Stimulated activated CD4-positive, alpha-beta T cell treated with anti-CD3 and anti-CD28 coated beads, Interleukin-2, amount 100 ng/mL, for 48 hours (primary cell): ENCODE measurements at regions not wholly inside any gene's neighbourhood (a gene's known extent, or its start where the extent isn't known, plus 50 kb on each side); places are given as distances from the start of the nearest gene placed in this dataset.

Experiments used
- DNase-seq, 2 donors: peaks; one replicate each; pipeline ENCODE4 v3.0.0-alpha.2; 2020

DNA sequence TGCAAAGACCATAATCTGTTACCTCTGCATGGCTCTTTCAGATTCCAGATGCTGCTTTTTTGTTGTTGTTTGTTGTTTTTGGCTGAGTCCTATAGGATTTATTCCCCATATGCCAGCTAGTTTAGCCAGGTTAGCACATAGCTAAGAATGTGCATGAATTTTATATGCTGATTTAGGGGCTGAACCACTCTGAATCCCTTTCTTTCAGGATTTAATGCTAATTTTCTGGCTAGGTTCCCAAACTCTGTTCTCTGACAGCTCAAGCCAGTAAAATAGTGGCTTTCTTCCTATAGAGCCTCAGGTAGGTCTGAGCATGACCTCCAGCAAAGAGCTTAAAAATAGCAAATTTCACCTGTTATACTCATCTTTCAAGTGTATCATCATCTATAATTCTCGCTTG lies 521.4 kb downstream of the CAAP1 start:
- no peak for DNase-seq

DNA sequence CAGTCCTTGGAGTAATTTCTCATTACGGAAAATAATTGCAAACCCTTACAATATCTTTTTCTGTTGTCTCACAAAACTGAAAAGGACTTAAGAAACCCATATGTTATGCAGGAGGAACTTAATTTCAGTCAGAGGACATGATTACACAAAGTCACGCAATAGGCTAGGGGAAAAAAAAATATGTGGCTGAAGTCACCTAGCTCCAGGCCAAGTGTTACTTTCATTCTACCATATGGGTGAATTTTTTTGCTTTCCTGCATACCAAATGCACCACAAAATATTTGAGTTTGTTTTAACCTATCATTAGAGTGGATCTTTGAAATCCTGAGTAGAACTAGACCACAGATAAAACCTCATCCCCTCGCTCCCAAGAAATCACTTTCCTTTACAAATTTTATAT lies 523.5 kb downstream of the CAAP1 start:
- DNase-seq = no peak

DNA sequence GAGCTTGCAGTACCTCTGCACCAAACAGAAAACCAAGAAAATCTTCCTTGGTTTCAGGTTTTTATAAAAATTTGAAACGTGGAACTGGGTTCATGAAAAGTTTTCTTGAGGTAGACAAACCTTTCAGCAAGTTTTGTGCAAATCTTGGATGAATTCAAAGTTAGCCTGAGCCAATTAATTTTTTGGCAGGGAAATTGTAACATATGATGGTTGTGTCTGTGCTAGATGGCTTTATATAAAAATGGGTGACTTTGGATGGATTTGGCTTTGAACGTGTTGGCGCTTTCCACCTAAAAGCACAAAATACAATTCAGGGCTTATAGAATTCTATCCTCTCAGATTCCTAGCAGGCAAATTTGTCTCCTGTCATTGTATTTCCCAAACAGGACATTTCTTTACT lies 524.4 kb downstream of the CAAP1 start:
- no peak for DNase-seq

DNA sequence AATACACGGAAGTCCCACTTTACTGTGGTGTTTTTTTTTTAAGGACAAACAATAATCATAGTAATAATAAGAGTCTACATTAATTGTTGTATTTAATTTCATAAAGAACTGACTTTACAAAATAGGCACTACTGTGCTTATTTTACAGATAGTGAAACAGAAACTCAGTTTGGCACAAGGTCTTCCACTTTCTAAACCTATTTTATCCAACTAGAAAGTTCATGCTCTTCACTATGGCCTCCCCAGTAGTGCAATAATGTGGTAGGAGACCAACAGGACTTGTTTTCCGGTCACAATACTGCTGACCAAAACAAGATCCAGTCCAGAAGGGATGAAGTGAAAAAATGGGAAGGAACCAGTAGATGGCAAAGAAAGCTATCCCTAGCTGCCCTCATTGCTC lies 531.6 kb downstream of the CAAP1 start:
- DNase-seq = no peak

DNA sequence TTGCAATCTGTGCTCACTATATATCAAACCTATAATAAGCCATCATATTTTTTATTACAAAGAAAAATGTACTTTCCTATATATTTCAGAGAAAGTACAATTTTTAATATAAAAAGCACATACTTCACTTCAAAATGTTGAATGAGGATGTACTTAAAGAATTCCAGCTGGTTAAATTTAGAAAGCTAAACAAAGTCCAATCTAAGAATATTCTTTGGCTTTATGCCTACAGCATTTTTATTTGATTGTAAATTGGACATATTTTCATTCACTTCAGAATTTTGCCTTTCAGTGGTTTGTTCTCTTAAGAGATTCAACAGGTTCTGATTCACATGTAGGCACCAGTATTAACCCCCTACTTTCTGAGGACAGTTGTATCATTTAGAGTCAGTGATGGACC lies 533.8 kb downstream of the CAAP1 start:
- no peak for DNase-seq

DNA sequence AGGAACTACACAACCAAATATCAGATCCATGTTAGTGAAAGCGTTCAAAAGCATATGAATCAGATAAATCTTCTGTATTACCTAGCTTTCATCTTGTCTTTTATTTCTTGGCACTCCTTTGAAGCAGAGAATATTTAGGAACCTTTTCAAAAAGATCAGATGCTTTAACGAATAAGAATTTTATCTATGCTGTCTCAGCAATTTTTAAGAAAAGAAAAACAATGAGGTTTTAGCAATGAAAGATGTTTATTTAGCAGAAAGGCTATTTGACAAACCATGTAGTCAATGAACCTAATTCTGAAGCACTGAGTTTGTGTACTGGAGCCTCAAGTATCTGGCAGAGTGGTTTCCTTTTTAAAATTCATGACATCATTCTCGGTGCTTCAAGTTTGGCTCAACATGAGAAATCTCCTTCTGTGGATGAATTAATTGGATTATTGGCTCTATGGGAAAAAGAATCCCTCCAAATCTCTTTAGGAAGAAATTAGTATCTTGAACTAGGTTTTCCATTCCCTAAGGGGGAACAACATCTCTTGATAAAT lies 534.7 kb downstream of the CAAP1 start:
- no peak for DNase-seq

DNA sequence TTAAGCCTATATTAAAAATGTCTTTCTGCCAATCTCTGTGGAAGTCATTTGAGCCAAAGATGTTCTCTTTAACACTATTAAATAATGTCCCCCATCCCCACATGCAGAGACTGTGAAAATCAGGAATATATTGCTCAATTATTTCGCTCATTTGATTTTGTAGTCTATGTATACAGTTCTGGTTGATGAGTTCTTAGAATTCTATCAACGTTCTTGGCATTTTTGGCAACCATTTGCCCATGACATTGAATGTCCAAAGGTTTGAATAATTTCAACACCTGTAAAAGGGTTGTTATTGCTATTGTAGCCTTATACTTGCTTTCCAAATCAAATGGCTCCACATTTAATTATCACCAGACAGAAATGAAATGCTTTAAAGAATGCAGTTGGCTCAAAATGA lies 536.1 kb downstream of the CAAP1 start:
- no peak for DNase-seq

DNA sequence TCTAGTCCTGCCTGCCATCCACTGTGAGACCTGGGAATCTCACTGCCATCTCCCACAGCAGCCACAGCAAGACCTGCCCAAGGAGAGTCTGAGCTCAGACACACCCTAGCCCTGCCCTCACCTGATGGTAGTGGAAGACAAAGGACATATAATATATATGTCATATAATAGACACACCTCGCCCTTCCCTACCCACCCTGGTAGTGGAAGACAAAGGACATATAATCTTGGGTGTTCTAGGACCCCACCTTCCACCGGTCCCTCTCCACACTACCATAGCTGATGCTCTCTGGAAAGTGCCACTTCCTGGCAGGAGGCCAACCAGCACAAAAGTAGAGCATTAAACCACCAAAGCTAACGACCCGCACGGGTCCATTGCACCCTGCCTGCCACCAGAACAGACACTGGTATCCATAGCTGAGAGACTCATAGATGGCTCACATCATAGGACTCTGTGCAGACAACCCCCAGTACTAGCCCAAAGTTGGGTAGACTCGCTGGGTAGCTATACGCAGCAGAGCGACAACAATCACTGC lies 545.6 kb downstream of the CAAP1 start:
- DNase-seq = no peak

DNA sequence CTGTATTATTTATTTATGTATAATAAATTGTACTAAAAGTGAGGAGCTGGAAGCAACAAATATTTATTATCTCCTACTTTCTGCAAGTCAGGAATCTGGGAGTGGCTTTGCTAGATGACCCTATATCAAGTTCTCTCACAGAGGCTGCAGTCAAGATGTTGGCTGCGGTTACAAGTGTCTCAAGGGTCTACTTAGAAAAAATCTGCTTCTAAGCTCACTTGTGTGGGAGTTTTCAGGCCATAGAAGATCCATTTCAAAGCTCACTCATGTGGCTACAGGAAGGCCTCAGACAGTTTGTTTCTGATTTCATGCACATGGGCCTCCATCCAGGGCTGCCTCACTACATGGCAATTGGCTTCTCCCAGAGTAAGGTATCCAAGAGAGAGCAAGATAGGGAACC lies 551.1 kb downstream of the CAAP1 start:
- no peak for DNase-seq

DNA sequence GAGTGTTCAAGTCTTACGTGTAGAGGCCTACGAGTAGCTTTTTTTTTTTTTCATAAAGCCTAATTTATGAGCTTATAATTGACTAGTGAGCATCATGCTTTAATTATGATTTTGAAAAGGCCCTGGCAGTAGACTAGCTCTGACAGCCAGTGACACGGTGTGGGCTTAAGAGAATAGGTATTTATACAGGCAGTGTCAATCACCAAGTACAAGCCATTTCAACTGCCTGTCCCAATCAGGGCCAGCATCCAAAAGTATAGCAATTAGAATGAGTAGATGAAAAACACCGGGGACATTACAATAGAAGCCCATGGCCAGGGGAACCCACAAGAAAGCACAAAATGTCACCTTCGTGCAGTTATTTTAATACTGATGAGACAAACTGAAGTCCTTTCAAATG lies 552.8 kb downstream of the CAAP1 start:
- DNase-seq = no peak

DNA sequence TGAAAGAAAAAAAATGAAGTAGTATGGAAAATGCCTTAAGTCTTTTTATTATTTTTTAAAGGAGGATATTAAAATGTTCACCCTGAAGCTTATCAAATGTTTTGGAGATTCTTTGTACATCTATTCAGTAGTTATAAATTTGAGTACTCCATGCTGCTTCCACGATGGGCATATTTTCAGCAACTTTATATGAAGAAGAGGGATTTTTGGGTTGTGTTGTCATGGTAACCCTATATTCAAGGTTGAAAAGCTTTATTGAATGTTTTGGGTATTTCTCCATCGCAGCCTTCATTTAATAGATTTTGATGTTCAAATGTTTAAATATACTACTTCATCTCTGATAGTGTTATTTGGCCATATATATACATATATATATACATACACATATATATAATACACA lies 557.5 kb downstream of the CAAP1 start:
- no peak for DNase-seq

DNA sequence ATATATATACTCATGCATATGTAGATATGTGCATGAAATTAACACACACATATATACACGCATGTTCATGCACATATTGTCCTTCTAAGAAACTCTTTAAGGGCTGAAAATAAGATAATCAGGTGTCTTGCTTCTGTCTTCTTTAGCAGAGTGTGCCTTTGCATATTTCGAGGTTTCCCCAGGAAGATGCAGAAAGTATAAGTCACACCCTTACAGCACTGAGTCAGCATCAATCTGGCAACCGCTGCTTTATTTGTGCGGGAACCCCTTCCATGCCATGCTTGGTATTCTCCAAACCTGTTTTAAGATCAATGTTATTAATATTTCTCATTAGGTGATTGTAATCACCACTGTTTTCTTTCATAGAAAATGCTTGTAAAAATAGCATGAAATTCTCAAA lies 557.9 kb downstream of the CAAP1 start:
- no peak for DNase-seq

DNA sequence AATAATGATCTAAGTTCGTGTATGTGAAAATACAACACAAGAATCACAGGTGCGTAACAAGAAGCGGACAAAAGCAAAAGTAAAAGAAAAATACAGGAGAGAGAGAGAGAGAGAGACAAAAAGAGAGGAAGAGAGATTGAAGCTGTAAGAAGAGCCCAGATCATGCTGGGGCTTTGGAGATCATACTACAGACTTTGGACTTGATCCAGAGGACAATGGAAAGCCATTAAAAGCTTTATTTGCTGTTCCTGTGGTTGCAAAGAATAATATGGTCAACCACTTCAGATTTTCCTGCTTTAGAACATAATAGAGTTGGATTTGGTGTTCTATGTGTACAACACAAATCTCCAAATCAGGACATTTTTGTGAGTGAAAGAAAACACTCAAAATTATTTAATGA lies 561.4 kb downstream of the CAAP1 start:
- DNase-seq = no peak

DNA sequence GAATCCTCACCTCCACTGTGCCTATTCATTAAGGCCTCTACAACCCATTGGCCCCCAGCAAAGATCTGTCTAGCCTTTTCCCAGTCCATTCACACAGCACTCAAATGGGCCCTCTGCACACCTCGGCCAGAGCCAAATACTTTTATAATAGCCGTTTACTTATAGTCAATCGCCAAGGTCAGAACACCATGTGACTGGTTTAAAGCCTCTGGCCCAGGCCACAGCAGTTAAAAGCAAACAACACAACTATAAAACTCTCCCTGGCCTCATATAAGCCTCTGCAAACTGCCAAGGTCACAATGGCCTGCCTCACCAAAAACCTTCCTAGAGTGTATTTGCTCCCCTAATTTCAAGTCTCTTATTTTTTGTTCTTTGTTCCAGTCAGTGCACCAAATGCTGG lies 562.6 kb downstream of the CAAP1 start:
- DNase-seq = no peak

DNA sequence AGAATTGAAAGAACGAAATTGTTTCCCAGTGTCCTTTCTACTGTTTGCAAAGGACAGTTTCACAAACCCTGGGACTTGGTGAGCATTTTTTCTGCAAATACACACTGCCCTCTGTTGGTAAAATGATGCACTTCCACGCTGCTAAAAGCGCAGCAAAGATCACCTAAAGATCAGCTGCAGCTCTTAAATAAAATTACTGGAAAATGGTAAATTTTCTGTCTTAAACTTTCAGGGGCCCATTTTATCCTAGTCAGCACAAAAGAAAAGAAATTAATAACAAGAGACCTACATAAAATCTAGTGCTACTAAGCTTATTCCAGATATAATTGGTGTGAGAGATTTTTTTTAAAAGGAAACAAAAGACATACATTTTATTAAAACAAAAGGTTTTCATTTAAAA lies 566.0 kb downstream of the CAAP1 start:
- no peak for DNase-seq

DNA sequence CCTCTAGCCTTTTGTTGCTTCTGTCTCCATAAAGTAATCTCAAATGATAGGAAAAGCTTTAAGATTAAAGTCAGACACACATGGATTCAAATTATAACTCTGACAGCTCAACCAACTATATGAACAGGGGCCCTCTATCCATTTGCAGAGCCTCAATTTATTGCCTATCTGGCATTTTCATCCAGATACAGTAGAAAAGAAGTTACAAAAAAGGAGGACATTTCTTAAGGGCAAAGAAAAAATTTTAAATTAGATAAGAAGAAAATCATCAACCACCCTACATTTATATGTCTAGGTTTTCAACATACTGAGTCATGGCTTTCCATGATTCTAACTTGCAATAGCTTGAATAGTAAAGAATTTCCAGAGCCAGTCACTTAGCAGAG lies 567.2 kb downstream of the CAAP1 start:
- no peak for DNase-seq

DNA sequence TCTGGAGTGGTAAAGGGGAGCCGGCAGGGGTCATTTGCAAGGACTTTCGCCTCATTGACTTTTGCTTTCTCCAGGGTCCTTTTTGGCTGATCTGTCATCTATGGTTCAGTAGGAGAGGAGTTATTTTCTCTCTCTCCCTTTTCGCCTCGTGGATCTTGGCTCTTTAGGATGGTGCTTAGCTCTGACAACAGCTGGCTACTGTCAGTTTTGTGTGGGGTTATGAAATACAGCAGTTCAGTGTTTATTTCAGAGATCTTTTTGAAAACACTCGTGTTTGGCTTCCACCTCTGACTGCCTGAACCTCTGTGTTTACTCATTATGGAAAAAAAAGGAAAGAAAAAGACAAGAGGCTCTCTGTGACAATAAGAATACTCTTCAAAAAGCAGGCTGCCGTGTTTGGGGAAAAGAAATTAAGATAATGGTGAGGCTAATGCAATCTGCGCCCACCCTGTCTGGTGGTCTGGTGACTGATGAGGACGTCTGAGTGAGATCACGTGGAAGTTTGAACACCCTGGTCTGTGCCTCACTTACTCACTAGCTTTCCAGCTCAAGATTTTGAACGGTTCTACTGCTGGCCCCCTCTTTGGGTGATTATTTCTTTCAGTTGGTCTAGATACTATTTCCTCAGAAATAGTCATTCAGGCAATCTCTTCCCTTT lies 567.7 kb downstream of the CAAP1 start:
- DNase-seq = no peak

DNA sequence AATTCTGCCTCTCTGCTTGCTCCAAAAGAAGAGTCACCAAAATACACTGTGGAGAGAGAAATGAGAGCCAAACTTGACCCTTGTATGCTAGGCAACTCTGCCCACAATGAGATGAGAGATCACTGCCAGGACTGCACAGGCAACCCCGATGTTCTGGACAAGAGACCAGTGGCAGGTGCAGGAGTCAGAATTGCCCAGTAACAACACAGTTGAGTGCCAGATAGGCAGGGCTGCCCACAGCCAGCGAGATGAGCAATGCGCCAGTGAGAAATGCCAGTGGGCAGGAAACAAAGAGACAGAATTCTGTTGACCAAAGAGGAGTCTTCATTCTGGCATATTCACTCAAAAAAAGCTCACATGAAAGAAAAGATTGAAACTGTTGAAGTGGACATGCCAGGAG lies 570.7 kb downstream of the CAAP1 start:
- no peak for DNase-seq

DNA sequence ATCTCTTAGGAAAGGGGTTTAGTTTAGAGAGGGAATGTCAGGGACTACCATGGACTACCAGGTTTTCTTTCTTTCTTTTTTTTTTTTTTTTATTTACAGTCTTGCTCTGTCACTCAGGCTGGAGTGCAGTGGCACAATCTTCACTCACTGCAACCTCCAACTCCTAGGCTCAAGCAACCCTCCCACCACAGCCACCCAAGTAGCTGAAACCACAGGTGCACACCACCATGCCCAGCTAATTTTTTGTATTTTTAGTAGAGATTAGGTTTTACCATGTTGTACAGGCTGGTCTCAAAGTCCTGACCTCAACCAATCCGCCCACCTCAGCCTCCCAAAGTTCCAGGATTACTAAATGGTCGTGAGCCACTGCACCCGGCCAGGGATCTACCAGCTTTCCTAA lies 572.7 kb downstream of the CAAP1 start:
- no peak for DNase-seq

DNA sequence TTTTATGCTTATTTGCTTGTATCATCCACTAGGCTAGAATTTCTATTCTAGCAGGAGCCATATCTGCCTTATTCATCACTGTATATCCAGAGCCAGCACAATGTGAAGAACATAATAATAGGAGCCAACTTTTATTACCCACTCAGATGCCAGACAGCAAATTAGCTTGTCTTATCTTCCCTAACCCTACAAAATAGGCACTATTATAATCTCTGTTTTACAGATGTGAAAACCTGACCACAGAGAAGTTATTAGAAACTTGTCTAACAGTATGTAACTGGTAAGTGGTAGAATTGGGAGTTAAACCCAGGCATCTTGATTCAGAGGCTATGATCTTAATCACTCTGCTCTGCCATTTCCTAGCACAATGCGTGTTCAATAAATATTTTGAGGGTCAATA lies 579.5 kb downstream of the CAAP1 start:
- DNase-seq = no peak

DNA sequence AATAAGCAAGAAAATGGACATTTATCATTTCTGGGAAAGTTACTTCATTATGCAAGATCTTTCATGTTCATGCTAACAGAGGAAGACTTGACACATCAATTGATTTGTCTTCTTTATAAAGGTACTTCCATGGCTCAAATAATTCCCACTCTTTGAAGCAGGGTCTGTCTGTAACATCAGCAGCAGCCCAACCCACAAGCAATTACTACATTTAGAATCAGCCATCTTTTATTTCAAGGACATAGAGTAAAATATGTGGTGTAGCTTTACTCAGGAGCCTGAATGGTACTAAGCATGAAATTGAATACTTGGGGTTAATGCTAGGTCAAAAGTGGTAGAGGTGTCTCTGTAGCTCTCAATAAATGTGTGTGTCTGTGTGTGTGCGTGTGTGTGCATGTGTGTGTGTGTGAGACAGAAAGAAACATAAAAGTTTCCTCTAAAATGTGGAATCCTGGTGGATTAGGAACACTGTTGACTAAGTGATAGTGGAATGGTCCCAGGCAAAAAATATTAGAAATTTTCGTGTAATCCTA lies 581.1 kb downstream of the CAAP1 start:
- no peak for DNase-seq

DNA sequence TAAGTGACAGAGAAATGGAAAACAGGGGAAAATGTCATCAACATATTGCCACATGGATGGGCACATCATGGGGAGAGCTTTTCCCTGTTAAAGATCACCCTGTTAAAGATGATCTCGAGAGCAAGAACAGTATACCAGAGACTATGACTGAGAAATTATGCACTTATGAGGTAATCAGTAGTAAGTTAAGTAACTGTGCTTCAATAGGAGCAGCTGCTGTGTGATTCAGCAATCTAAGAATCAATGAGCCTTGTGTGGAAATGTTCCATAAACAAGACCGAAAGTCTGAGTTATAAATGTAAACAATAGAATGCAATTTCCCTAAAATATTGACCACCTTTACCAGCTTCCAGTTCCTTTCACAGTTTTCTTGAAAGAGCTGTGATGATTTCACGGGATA lies 582.3 kb downstream of the CAAP1 start:
- no peak for DNase-seq

DNA sequence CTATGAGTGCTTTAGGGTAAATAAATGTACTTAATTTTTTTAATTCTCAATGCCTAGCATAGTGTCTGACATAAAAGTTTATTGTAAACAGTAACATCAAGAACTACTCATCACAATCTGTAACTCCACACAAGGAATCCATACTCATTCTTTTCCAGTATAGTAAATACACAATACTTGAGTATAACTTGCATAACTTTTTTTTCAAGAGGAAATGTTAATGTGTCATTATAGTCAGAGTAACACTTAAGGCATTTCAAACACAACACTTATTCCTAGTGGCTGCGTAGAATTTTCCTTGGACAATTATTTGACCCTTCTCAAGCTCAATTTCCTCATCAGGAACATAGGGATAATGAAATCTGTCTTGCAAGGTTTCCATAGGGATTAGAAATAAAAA lies 584.3 kb downstream of the CAAP1 start:
- no peak for DNase-seq

DNA sequence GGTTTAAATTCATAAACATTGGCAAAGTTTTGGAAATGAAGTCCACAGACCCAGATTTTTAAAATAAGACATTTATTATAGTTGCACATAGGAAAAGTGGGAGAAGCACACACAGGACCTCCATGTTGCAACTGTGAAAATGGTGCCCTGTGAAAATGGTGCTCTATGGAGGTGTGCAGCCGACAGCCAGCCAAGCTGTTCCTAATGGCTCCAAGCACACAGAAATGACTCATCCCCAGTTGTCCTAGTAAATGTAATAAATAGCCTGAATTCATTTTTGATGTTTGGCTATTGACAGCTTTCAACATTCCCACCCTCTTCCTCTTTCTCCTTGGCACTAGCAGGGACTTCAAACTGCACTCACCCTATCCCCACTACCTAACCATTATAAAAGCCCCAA lies 590.9 kb downstream of the CAAP1 start:
- DNase-seq = no peak

DNA sequence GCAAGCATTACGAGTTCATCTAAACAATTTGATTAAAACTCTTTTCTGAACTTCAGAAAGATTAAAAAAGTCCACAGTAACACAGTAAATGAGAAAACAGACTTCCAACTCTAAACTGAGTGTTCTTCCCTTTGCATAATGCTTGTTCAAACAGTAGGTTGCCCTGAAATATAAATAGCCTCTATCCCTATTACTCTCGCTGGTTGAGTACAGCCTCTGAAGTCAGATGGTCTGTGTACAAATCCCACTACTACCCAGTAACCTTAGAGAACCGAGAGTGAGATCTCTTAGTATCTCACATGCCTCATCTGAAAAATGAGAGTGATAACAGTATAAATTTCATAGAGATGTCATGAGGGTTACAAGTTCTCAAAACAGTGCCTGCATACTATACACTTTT lies 591.6 kb downstream of the CAAP1 start:
- no peak for DNase-seq
